ENCODE measurements at regions not wholly inside any gene's neighbourhood (a gene's known extent, or its start where the extent isn't known, plus 50 kb on each side); places are given as distances from the start of the nearest gene placed in this dataset.

DNA sequence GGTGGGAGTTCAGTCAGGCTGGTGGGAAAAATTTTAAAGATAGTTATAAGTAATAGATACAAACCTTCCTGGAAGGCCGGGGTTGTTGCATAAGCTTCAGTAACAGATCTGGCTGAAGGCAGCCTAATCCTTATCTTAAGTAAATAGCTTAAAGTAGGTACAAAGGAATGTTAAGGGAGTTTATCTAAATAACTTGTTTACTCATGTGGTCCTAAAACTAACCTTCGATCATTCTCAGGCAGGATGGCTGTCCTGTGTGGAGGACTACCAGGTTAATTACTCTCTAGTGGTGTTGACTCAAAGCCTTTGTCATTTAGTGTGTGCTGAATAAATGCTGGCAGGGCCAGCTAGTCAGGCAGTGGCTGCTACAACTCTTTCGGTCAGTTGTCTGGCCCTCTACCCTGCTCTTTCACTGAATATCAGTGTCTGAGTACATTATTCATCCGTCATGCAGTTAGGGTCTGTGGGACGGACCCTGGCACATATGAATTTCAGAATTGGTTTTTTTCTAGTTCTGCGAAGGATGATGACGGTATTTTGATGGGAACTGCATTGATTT is 131.6 kb upstream of the TAB2 start:
- DNase-seq (ENCODE audit: extremely low read depth, low read depth) = no peak
- TF ChIP-seq, protein P1, sequence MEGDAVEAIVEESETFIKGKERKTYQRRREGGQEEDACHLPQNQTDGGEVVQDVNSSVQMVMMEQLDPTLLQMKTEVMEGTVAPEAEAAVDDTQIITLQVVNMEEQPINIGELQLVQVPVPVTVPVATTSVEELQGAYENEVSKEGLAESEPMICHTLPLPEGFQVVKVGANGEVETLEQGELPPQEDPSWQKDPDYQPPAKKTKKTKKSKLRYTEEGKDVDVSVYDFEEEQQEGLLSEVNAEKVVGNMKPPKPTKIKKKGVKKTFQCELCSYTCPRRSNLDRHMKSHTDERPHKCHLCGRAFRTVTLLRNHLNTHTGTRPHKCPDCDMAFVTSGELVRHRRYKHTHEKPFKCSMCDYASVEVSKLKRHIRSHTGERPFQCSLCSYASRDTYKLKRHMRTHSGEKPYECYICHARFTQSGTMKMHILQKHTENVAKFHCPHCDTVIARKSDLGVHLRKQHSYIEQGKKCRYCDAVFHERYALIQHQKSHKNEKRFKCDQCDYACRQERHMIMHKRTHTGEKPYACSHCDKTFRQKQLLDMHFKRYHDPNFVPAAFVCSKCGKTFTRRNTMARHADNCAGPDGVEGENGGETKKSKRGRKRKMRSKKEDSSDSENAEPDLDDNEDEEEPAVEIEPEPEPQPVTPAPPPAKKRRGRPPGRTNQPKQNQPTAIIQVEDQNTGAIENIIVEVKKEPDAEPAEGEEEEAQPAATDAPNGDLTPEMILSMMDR (IDR thresholded peaks at IDR 0.05; ENCODE audit: low read depth, low read length, missing control alignments) = no peak
- H3K4me3 ChIP-seq (replicated peaks; ENCODE audit: low read depth, low read length) = no peak overlapping the region

DNA sequence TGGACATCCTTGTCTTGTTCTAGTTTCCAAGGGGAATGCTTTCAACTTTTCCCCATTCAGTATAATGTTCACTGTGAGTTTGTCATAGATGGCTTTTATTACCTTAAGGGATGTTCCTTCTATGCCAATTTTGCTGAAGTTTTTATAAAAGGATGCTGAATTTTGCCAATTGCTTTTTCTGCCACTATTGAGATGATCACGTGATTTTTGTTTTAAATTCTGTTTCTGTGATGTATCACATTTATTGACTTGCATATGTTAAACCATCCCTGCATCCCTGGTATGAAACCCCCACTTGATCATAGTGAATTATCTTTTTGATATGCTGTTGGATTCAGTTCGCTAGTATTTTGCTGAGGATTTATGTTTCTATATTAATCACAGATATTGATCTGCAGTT is 130.6 kb upstream of the TAB2 start:
- TF ChIP-seq, protein P1 (IDR thresholded peaks at IDR 0.05; ENCODE audit: low read depth, low read length, missing control alignments) = no peak
- no peak for DNase-seq (ENCODE audit: extremely low read depth, low read depth)
- H3K4me3 ChIP-seq (replicated peaks; ENCODE audit: low read depth, low read length) = no peak overlapping the region

DNA sequence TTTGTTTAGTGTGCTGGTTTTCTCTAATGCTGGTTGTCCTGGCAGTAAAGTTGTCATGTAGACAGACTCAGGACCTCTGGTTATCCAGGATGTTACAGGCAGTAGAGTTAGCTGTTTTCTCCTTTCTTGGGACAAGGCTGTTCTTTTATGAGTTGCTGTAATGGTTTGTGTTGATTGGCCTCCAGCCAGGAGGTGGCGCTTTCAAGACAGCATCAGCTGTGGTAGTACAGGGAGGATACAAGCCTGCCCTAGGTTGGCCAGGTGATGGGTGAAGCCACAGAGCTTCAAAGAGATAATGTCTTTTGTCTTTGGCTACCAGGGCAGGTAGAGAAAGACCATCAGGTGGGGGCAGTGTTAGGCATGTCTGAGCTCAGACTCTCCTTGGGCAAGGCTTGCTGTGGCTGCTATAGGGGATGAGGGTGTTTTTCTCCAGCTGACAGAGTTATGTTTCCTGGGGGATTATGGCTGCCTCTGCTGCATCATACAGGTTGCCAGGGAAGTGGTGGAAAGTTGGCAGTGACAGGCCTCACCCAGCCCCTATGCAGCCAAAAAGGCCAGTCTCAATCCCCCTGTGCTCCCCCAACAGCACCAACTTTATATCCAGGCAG is 127.2 kb upstream of the TAB2 start:
- DNase-seq (ENCODE audit: extremely low read depth, low read depth) = no peak
- H3K4me3 ChIP-seq (replicated peaks; ENCODE audit: low read depth, low read length) = no peak overlapping the region
- TF ChIP-seq, protein P1 (IDR thresholded peaks at IDR 0.05; ENCODE audit: low read depth, low read length, missing control alignments) = peak; percentile 10

DNA sequence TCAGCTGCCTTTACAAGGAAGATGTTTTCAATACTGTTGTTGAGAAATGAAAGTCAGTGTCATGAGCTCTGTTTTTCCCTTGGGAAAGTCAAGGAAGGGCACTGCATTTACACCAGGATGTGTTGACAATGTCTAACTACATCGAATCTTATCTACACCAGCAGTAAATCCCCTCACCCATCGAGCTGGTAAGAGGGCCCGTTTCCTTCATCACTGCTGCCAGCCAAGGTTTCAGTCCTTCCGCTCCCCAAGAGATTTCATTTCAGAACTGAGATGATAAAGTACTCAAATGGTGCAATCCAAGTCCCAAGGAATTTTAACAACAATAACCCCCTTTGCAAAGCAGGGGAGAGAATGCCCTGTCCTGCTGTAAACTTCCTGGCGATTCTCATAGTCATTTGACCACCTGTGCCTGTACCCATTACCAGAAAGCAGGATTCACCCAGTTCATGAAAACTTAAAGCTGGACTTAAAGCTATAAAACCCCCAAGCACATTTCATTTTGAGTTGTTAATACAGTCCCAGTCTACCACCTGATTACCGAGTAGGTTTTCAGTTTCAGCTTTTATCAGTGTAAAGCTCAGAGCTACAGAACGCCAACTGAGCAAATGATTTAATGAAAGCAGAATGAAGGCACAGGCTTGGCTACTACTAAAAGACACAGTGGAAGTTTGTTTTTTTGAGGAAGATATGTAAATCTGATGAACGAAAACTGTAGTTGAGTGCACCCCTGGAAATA is 122.5 kb upstream of the TAB2 start:
- H3K4me3 ChIP-seq (replicated peaks; ENCODE audit: low read depth, low read length) = no peak overlapping the region

DNA sequence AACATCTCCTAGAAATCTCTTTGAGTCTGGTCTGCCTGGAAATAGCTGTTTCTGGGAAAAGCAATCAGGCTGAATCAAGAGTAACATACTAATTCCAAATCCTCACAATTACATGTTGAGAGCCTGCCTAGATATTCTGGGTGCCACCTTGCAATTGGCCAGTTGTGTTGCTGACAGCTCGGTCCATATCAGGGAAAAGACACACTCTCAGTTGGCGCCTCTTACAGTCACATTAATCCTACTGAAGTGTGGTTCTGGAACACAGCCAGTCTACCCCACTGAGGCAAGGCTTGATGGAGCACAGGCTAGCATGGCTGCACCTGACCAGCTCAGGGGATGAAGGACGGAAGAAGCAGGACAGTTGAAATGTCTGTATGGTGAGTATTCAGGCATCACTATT is 121.4 kb upstream of the TAB2 start:
- no peak for DNase-seq (ENCODE audit: extremely low read depth, low read depth)
- TF ChIP-seq, protein P1 (IDR thresholded peaks at IDR 0.05; ENCODE audit: low read depth, low read length, missing control alignments) = no peak
- no peak overlapping the region for H3K4me3 ChIP-seq (replicated peaks; ENCODE audit: low read depth, low read length)

More for the DNA sequence above, 122.5 kb upstream of the TAB2 start:
- TF ChIP-seq, protein P1 (IDR thresholded peaks at IDR 0.05; ENCODE audit: low read depth, low read length, missing control alignments) = no peak
- DNase-seq (ENCODE audit: extremely low read depth, low read depth) = no peak

DNA sequence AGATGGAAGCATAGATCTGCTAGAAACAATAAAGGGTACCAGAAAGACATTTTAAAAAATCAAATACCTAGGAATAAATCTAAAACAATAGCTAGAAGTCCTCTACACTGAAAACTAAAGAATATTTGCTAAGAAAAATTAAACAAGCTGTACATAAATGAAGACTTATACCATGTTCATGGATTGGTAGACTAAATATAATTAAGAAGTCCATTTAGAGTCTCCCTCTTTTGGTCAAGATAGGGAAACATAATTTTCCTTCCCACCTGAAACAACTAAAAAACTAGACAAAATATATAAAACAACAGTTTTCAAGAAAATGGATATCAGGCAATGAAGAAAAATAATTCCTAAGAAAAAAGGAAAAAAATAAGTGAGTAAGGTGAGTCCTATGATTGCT is 120.0 kb upstream of the TAB2 start:
- H3K4me3 ChIP-seq (replicated peaks; ENCODE audit: low read depth, low read length) = no peak overlapping the region
- TF ChIP-seq, protein P1 (IDR thresholded peaks at IDR 0.05; ENCODE audit: low read depth, low read length, missing control alignments) = no peak
- no peak for DNase-seq (ENCODE audit: extremely low read depth, low read depth)
